ENCODE measurements at regions not wholly inside any gene's neighbourhood (a gene's known extent, or its start where the extent isn't known, plus 50 kb on each side); places are given as distances from the start of the nearest gene placed in this dataset.

DNA sequence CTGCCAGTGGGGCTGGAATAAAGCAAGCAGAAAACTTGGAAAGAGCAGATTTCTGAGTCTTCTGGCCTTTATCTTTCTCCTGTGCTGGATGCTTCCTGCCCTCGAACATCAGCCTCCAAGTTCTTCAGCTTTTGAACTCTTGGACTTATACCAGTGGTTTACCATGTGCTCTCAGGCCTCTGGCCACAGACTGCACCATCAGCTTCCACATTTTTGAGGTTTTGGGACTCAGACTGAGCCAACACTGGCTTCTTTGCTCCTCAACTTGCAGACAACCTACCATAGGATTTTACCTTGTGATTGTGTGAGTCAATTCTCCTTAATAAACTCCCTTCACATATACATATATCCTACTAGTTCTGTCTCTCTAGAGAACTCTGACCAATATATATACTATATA is 706.6 kb downstream of the NR2F2 start:
- no peak for TF ChIP-seq ZNF8 (CRISPR knock-in tag; IDR thresholded peaks at IDR 0.05)
- no peak for TF ChIP-seq OSR1 (CRISPR knock-in tag; IDR thresholded peaks at IDR 0.05)
- no peak for TF ChIP-seq BACH2 (CRISPR knock-in tag; IDR thresholded peaks at IDR 0.05; ENCODE audit: borderline replicate concordance)
- no peak for TF ChIP-seq PPARA (CRISPR knock-in tag; IDR thresholded peaks at IDR 0.05; ENCODE audit: borderline replicate concordance)
- TF ChIP-seq ARNTL (CRISPR knock-in tag; IDR thresholded peaks at IDR 0.05; ENCODE audit: borderline replicate concordance, low read depth), result no peak
- TF ChIP-seq ISL1 (CRISPR knock-in tag; IDR thresholded peaks at IDR 0.05), result no peak
- no peak for TF ChIP-seq RARB (CRISPR knock-in tag; IDR thresholded peaks at IDR 0.05)
- no peak for ATAC-seq

GRCh38 chr15:97045666-97046421 is 715.3 kb downstream of the NR2F2 start:
- no peak for TF ChIP-seq ZNF565 (CRISPR knock-in tag; conservative IDR thresholded peaks at IDR 0.05; ENCODE audit: low read depth)
- no peak for TF ChIP-seq TCF4 (CRISPR knock-in tag; IDR thresholded peaks at IDR 0.05; ENCODE audit: borderline replicate concordance)
- TF ChIP-seq ARNTL (CRISPR knock-in tag; IDR thresholded peaks at IDR 0.05; ENCODE audit: borderline replicate concordance, low read depth), result no peak
- TF ChIP-seq, protein P1, sequence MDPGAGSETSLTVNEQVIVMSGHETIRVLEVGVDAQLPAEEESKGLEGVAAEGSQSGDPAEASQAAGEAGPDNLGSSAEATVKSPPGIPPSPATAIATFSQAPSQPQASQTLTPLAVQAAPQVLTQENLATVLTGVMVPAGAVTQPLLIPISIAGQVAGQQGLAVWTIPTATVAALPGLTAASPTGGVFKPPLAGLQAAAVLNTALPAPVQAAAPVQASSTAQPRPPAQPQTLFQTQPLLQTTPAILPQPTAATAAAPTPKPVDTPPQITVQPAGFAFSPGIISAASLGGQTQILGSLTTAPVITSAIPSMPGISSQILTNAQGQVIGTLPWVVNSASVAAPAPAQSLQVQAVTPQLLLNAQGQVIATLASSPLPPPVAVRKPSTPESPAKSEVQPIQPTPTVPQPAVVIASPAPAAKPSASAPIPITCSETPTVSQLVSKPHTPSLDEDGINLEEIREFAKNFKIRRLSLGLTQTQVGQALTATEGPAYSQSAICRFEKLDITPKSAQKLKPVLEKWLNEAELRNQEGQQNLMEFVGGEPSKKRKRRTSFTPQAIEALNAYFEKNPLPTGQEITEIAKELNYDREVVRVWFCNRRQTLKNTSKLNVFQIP (CRISPR knock-in tag; IDR thresholded peaks at IDR 0.05; ENCODE audit: borderline replicate concordance, low read depth), result no peak
- TF ChIP-seq, protein P2, sequence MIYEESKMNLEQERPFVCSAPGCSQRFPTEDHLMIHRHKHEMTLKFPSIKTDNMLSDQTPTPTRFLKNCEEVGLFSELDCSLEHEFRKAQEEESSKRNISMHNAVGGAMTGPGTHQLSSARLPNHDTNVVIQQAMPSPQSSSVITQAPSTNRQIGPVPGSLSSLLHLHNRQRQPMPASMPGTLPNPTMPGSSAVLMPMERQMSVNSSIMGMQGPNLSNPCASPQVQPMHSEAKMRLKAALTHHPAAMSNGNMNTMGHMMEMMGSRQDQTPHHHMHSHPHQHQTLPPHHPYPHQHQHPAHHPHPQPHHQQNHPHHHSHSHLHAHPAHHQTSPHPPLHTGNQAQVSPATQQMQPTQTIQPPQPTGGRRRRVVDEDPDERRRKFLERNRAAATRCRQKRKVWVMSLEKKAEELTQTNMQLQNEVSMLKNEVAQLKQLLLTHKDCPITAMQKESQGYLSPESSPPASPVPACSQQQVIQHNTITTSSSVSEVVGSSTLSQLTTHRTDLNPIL (CRISPR knock-in tag; IDR thresholded peaks at IDR 0.05; ENCODE audit: low read depth), result no peak
- TF ChIP-seq ESRRG (CRISPR knock-in tag; IDR thresholded peaks at IDR 0.05), result no peak
- TF ChIP-seq ZC3H10 (CRISPR knock-in tag; IDR thresholded peaks at IDR 0.05), result no peak
- TF ChIP-seq SNAI2 (CRISPR knock-in tag; IDR thresholded peaks at IDR 0.05), result no peak
- TF ChIP-seq TSHZ2 (CRISPR knock-in tag; IDR thresholded peaks at IDR 0.05), result no peak
- TF ChIP-seq RARB (CRISPR knock-in tag; IDR thresholded peaks at IDR 0.05), result no peak
- TF ChIP-seq OSR1 (CRISPR knock-in tag; IDR thresholded peaks at IDR 0.05), result no peak
- TF ChIP-seq ZNF70 (CRISPR knock-in tag; IDR thresholded peaks at IDR 0.05), result no peak
- TF ChIP-seq, protein P3, sequence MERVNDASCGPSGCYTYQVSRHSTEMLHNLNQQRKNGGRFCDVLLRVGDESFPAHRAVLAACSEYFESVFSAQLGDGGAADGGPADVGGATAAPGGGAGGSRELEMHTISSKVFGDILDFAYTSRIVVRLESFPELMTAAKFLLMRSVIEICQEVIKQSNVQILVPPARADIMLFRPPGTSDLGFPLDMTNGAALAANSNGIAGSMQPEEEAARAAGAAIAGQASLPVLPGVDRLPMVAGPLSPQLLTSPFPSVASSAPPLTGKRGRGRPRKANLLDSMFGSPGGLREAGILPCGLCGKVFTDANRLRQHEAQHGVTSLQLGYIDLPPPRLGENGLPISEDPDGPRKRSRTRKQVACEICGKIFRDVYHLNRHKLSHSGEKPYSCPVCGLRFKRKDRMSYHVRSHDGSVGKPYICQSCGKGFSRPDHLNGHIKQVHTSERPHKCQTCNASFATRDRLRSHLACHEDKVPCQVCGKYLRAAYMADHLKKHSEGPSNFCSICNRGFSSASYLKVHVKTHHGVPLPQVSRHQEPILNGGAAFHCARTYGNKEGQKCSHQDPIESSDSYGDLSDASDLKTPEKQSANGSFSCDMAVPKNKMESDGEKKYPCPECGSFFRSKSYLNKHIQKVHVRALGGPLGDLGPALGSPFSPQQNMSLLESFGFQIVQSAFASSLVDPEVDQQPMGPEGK (CRISPR knock-in tag; IDR thresholded peaks at IDR 0.05; ENCODE audit: borderline replicate concordance), result no peak
- no peak for TF ChIP-seq ISL1 (CRISPR knock-in tag; IDR thresholded peaks at IDR 0.05)
- ATAC-seq, result no peak

- TF ChIP-seq BACH2 (CRISPR knock-in tag; IDR thresholded peaks at IDR 0.05; ENCODE audit: borderline replicate concordance) (no peak), TCF4 (CRISPR knock-in tag; IDR thresholded peaks at IDR 0.05; ENCODE audit: borderline replicate concordance) (no peak), SNAI2 (CRISPR knock-in tag; IDR thresholded peaks at IDR 0.05) (no peak), ZC3H10 (CRISPR knock-in tag; IDR thresholded peaks at IDR 0.05) (no peak), ESRRG (CRISPR knock-in tag; IDR thresholded peaks at IDR 0.05) (no peak), ZNF70 (CRISPR knock-in tag; IDR thresholded peaks at IDR 0.05) (no peak), ISL1 (CRISPR knock-in tag; IDR thresholded peaks at IDR 0.05) (no peak), ARNTL (CRISPR knock-in tag; IDR thresholded peaks at IDR 0.05; ENCODE audit: borderline replicate concordance, low read depth) (no peak), PPARA (CRISPR knock-in tag; IDR thresholded peaks at IDR 0.05; ENCODE audit: borderline replicate concordance) (no peak), TOX (CRISPR knock-in tag; IDR thresholded peaks at IDR 0.05; ENCODE audit: borderline replicate concordance) (no peak)
- TF ChIP-seq, protein P2 (CRISPR knock-in tag; IDR thresholded peaks at IDR 0.05; ENCODE audit: low read depth), result no peak
- TF ChIP-seq, protein P4, sequence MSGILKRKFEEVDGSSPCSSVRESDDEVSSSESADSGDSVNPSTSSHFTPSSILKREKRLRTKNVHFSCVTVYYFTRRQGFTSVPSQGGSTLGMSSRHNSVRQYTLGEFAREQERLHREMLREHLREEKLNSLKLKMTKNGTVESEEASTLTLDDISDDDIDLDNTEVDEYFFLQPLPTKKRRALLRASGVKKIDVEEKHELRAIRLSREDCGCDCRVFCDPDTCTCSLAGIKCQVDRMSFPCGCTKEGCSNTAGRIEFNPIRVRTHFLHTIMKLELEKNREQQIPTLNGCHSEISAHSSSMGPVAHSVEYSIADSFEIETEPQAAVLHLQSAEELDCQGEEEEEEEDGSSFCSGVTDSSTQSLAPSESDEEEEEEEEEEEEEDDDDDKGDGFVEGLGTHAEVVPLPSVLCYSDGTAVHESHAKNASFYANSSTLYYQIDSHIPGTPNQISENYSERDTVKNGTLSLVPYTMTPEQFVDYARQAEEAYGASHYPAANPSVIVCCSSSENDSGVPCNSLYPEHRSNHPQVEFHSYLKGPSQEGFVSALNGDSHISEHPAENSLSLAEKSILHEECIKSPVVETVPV (CRISPR knock-in tag; IDR thresholded peaks at IDR 0.05), result no peak
Measured at GRCh38 chr15:97052513-97052912, 722.0 kb downstream of the NR2F2 start.

More at GRCh38 chr15:97052513-97052912, 722.0 kb downstream of the NR2F2 start:
- ATAC-seq, result no peak

Measured in SK-N-SH treated with all-trans-retinoic acid at 6 μM for 48 hours (cell line).